ENCODE measurements at regions not wholly inside any gene's neighbourhood (a gene's known extent, or its start where the extent isn't known, plus 50 kb on each side); places are given as distances from the start of the nearest gene placed in this dataset.
"Not testable (repeated sequence)": the region's sequence is repeated elsewhere in the genome, so short reads cannot be mapped to it uniquely, and the experiment has no call there.

DNA sequence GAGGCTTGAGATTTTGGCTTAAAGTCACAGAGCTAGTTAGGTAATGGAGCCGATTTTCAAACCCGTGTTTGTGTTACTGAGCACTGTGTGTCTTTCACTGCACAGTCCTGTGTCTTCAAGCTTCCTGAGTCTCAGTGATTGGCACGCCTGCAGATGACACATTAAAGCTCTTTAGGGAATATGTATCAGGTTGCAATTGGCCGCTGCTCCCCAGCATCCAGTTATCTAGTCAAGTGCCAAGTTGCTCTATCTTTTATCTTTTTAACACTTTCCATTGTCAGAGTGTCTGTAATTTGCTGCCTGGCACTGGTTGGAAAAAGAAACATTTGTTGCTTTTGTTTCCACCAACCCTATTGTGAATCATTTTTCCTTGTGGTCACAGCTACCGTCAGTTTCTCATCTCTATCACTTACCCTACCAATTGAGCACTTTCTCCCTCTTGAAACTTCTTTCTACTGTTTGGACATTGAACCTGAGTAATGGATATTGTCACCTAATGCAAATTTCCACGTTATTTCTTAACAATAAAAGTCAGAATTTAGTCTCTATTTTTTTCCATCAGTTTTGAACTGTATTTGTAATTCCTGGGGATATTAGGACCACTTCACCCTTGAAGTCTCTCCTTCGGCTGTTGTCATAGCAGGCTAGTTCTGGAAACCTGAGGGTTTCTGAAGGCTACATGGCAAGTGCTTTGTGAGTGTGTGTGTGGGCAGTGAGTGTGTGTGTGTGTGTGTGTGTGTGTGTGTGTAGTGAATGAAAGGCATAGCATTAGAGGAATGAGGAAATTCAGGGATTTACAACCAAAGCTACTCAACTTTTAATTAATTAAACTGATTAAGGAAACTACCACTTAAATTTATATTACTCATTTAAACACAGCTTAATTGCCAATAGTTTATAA lies 274.3 kb downstream of the ISL1 start:
- DNase-seq = no peak

DNA sequence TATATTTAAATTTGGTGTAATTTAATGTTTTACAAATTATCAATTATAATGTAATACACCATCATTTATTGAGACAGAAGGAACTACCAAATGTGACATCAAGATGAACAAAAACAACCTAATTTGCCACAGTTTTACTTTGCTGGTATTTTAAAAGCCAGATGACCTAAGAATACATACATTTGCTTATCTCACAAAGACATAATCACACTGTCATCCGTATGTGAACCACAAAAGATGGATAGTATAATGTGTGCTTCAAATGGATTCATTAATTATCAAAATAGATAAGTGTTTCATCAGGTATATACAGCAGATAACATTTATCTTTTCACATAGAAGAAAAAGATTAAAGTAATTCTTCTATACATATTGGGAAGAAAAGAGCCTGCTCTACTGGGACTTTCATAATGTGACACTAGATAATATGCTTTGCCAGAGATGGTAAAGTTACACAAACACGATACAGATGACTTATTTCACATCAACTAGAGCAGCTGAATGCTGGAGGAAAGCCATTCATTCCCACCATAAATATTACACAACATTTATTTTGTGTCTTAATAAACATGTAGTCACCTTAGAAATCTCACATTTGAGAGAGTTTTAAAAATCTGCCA lies 278.5 kb downstream of the ISL1 start:
- no peak for DNase-seq

DNA sequence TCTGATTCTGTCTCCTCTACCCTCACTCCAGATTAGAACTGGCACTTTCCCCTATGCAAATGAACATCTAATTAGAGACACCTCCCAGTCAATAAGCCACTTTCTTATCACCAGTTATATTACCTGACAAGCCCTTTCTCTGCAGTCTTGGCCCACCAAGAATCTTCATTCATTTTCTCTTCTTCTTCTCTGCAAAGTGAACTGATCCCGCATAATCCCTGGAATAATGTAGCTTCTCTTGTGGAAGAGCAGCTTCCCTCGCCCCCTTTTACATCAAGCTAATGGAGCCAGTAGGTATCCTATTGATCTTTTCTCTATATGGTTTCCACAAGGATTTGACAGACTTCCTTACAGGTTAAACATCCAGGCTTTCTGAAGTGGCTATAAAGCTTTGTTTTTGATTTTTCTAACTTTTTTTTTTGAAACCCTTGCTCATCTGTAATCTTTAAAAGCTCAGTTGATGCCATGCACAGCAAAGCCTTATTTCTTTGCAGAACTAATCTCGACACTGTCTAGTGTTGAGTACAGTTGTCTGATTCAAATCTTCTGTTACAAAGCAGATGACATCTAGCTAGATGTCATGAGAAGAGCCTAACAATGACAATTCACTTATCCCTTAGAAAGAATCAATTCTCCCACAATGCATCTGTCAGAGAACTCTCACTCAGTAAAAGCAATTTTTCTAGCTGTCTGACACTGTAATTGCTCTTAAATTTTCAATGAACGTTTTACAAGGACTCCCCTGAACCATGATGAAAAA lies 281.4 kb downstream of the ISL1 start:
- DNase-seq = no peak

DNA sequence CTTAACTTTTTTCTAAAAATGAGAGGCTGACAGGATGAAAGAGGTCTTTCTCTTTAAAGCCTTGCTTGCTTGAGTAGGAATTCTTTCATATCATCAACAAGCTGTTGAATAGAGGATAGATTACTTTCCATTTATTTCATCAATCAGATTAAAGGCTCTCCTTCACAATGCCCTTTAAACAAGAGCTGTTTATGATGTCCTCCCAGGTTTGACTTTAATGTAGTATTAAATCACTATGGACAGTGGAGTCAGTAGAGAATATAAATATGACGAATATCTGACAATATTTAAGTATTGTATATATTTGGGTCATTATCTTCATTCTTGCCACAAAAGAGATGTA lies 282.0 kb downstream of the ISL1 start:
- DNase-seq = no peak

DNA sequence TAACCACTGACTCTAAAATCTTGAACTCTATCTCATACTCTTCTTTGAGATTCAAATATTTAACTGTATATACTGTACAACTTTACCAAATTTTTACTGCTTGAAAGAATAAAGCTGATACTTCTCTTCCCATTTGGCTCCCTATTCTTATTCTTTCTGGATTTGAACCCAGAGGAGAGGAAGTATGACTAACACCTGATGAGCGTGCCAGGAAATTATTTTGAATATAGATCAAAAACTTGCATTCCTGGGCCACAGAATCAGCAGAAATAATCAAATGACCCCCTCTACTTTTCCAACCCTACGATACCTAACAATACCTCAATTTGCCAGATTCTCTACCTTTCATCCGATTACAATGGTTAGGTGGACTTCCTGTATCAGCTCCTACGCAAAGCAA lies 285.8 kb downstream of the ISL1 start:
- no peak for DNase-seq

DNA sequence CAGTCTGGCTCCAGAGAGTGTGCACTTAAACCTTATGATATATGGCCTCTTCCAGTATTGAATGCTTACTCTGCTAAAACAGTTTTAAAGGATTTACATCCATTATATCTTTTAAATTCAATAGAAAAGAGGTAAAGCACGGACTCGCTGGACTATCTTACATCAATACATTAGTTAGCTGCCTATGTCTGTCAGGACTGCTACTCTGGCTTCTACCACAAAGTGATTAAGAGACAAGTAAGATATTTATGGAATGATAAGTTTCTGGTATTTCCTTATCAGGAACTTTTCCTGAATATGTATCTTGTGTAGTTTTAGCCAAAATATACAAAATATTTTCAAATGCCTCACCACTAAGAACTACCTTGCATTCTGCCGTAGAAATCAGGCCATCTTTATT lies 295.1 kb downstream of the ISL1 start:
- DNase-seq = no peak

DNA sequence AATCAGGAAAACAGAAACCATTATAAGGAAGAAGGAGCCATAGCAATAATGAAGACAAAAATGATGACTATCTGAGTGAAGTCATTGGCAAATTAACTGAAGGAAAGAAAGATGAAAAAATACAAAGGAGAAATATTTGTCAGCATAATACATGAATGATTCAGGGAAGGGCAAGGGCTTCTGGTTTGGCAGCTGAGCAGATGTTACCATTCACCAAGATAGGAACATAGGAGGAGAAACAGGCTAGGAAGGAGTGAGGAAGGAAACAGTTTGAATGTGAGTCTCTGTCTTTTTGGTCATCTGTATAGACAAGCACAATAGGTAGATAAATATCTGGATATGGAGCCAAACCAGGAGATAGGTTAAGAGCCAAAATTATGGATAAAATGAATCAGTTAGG lies 296.0 kb downstream of the ISL1 start:
- DNase-seq = no peak

DNA sequence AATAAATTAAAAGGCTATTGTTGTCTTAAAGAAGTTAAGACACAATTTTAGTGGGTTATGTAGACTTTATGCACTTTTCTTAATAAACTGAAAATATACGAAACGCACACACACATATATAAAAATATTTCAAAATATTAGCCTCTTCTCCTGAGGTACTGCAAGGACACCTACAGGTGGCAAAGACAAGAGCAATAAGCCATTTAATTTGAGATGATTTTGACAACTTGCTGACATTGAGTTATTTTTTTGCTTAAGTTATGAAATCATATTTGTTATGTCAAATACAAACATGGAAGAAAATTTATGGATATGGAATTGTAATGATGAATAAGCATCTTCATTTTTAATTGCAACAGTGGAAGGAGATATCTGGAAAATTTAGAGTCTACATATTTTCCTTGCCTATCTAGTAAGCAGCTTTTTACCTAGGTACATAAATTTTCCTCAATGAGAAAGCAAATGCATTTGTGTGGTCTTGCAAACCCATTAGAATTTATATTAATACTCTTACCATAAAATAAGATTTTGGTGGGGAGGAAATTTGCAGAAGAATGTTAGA lies 301.6 kb downstream of the ISL1 start:
- DNase-seq = no peak

DNA sequence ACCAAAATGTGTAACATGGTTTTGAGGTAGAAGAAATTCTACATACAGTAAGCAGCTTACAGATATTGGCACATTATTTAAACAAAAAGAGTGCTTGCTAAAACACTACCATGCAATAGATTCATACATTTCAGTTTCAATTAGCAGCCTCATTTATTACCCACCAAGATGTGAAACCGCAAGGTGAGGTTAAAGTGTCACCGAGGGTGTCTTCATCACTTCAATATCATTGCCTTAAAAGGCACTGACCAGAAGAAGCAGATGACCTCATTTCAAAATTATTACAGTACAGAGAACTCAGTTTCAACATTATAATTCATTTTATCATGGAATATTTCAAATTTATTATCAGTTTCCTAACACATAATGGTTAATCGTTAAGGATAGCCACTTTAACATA lies 302.2 kb downstream of the ISL1 start:
- no peak for DNase-seq

DNA sequence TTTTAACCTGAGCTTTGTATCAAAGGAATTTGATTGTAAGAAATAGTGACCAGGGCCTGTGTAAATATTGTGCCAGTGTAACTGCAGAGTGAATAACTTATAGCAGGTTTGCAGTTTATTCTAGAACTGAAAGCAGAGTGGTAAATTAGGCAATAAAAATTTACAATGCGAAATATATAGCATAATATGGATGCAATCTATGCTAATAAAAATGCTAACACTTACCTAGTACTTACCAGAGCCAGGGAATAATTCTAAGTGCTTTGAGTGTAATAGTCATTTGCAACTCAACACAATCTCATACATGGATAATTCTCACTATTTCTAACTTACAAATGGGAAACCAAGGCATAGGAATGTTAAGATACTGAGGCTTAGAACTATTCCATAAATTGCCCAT lies 303.4 kb downstream of the ISL1 start:
- no peak for DNase-seq

DNA sequence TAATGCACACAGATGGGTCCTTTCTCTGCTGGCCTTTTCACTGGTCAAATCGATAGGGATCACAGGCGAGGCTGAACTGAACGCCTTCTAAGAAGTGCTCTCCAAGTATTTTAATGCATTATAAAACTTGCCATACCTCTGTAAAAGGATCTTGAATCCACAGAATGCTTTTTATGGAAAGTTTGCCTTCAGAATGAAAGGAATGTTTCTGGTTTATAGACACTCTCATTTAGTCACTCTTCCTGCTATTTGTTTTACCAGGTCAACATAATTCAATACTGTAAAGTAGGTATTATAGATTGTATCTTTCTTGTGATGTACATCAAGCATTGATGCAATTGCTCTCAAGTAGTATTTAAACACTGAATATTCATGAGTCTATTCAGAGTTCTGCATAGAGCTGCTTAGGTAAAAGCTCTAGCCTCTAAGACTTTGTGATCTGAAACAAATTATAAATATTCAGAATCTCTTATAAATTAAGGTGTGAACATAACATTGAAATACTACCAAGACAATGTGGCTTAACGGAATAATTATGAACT lies 308.4 kb downstream of the ISL1 start:
- no peak for DNase-seq

DNA sequence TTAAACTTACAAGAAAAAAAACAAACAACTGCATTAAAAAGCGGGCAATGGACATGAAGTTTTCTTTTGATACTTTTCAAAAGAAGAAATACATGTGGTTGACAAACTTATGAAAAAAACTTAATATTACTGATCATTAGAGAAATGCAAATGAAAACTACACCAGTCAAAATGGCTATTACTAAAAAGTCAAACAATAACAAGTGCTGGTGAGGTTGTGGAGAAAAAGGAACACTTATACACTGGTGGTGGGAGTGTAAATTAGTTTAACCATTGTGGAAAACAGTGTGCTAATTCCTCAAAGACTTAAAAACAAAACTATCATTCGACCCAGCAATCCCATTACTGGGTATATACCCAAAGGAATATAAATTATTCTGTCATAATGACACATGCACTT lies 311.6 kb downstream of the ISL1 start:
- no peak for DNase-seq

DNA sequence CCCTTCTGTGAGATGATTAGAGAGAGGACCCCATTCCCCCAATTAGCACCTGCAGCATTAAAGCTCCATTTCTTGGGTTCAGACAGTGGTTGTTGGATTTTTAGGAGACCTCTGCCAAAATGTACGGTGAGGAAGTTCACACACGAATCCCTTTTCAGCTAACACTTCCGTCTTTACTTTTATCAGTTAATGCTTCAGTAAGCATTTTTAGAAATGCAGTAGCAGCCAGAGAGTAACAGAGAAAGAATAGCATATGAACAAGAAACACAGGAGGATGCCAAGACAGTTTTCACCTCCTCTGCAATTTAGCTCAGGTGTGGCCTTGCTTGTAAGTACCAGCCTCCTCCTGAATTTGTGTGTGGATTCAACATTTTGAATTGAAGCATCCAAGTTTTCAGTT lies 312.9 kb downstream of the ISL1 start:
- DNase-seq = no peak

DNA sequence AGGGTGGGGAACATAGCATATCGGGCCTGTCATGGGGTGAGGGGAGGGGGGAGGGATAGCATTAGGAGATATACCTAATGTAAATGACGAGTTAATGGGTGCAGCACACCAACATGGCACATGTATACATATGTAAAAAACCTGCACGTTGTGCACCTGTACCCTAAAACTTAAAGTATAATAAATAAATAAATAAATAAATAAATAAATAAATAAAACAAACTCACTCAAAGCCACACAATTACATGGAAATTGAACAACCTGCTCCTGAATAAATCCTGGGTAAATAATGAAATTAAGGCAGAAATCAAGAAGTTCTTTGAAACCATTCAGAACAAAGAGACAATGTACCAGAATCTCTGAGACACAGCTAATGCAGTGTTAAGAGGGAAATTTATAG lies 318.8 kb downstream of the ISL1 start:
- not testable (repeated sequence) for DNase-seq

DNA sequence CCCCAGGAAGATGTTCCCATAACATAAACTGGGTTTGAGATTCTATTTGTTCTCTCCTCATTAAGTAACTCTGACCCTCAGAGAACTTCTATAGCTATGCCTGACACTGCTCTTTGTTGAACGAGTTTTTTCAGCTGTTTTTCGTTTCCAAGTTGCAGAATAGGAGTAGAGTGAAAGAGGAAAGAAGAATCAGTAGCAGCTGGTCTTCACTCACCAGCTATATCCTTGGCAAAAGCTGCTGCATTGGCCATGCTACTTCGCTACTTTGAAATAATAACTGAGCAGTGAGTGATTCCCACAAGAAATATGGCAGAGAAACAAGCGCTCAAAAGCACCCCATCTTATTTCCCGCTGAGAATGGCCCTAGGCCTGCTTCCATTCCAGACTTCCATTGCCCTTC lies 329.0 kb downstream of the ISL1 start:
- no peak for DNase-seq

DNA sequence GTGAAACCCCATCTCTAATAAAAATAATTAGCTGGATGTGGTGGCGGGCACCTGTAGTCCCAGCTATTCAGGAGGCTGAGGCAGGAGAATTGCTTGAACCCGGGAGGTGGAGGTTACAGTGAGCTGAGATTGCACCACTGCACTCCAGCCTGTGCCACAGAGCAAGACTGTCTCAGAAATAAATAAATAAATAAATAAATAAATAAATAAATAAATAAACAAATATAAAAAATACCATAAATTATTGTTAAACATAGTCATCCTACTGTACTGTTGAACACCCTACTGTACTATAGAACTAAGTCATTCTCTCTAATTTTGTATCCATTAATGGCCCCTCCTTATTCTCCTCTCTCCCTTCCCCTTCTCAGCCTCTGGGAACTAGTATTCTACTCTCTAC lies 332.2 kb downstream of the ISL1 start:
- DNase-seq = not testable (repeated sequence)

DNA sequence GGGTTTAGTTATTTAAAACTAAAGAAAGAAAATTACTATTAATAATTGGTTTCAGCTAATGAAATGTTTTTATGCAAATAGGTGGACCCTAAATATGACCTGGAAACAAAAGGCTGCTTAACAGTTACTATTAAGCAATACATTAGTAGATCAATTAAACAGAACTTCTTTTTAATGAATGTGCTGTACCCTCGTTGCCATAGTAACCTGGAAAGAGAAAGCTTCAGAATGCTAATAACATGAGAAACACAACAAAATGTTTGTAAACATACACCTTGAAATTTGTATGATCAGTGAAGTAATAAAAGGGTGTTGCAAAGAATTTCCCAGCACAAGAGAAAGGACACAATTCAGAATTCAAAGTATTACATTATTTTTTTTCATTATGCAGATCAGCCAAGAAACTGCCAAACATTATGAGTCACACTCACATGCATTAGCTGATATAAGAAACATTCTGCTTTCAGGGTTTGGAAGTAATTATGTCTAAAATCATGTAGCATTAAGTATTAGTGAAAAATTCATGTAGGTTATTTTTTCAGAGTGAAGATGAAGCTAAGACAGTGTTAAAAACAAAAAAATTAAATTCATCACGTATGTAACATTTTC lies 348.3 kb downstream of the ISL1 start:
- DNase-seq = peak; percentile 1

DNA sequence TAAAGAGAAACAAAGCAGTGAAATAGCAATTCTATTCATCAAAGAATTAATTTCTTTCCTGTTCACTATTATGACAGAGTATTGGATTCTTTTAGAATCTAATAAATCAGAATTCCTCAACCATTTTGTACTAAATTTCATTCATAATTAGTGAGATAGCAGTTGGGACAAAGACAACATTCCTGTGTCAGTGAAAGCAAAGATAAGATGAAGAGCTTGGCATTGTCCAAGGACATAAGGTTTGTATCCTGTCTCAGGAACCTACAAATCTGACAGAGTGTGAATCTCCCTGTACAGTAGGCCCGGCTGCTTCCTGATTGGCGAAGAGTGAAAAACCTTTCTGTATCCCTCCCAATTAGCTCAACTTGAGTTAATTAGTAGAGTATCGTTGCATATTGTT lies 349.1 kb downstream of the ISL1 start:
- no peak for DNase-seq

DNA sequence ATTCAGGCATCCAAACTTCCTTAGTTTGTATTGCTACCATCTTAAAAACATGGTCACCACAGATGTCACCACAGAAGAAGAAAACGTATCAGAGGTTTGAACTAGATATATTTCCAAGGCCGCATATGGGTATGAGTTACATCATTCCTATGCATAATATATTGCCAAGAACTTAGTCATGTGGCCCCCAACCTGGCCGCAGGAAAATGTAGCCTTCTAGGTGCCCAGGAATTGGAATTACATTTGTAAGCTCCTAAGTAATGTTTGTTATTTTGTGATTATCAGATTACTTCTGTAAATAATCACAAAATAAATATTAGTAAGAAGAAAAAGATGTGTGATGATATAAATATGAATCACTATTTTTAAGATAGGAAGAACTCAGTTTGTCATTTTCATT lies 351.4 kb downstream of the ISL1 start:
- DNase-seq = no peak

DNA sequence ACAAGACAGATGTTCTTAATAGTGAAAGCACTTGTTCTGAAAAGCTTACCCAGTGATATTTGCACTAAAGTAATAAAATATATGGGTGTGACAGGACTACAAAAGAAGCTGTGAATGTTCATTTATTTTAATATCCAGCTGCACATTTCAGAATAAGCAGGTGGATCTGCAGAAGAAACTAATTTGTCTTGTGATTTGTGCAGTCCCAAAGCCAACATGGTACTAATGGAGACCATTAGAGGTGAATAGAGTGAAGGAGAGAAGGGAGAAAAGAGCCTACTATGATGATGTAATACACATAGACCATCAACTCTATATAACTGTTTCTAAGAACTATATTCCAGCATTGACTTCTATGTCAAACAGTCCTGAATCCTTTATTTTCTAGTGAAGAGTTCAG lies 362.8 kb downstream of the ISL1 start:
- DNase-seq = no peak

DNA sequence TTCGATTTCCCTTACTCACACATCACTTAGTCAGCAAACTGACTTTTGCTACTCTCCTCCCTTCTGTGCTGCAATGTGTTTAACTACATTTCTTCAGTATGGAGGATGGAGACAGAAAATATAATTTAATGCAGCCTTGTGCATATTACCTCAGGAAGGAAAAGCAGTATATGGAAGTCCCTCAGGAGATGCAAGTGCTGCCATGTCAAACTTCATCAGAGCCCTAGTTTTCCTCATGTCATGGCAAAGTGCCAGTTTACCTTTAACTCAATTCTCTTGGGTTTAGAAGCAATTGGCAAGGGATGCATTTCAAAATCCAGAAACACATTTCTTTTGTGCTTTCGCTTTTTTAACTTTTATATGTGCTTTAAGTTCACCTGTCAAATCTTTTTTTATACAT lies 365.4 kb downstream of the ISL1 start:
- no peak for DNase-seq
